ENCODE measurements at regions not wholly inside any gene's neighbourhood (a gene's known extent, or its start where the extent isn't known, plus 50 kb on each side); places are given as distances from the start of the nearest gene placed in this dataset.

GRCh38 chr2:71886241-71886640 is 261.4 kb downstream of the CYP26B1 start:
- no peak for TF ChIP-seq POLR2A (IDR thresholded peaks at IDR 0.05; ENCODE audit: low read length)
- TF ChIP-seq GATA1 (IDR thresholded peaks at IDR 0.05; ENCODE audit: low read depth, low read length) = no peak
